ENCODE measurements at regions not wholly inside any gene's neighbourhood (a gene's known extent, or its start where the extent isn't known, plus 50 kb on each side); places are given as distances from the start of the nearest gene placed in this dataset.

- no peak for TF ChIP-seq CTCF (IDR thresholded peaks at IDR 0.05)
- TF ChIP-seq POLR2A (IDR thresholded peaks at IDR 0.05) = no peak
These were observed 58.5 kb downstream of the RTL9 start for GRCh38 chrX:110417128-110417527.

Data from right lobe of liver (tissue), 4 donors.